GM12878 (cell line): ENCODE measurements at regions not wholly inside any gene's neighbourhood (a gene's known extent, or its start where the extent isn't known, plus 50 kb on each side); places are given as distances from the start of the nearest gene placed in this dataset.

Experiments used
- ATAC-seq: fragments of 200-7000 bp; cut with Tn5 transposase; 3 replicates; pipeline ENCODE4 v1.9.1; 2020; ENCODE audit warnings: mild to moderate bottlenecking, moderate library complexity
- BruUV-seq: library from RNA; stranded (reverse); fragments of 400-500 nt; replicated peaks from 2 replicates; lab custom pipeline; 2021; lab: Mats Ljungman, UMichigan
- CTCF ChIA-PET: fragments of 300-600 bp; sonication (Branson Sonifier 250); formaldehyde crosslinking; extraction: SDS; loops from one replicate; lab custom pipeline; 2021; ENCODE audit warnings: inconsistent platforms; lab: Yijun Ruan, JAX
- POLR2A ChIA-PET: fragments of 350-600 bp; formaldehyde crosslinking; extraction: SDS; loops from one replicate; lab custom pipeline; 2021; ENCODE audit warnings: inconsistent platforms; lab: Charles Lee
- RAD21 ChIA-PET: fragments of 300-600 bp; sonication (Branson Sonifier 250); formaldehyde crosslinking; loops from one replicate; lab custom pipeline; 2023; ENCODE audit warnings: antibody characterized with exemption; ENCODE audit not compliant: unreplicated experiment; lab: Charles Lee
- SMC1A ChIA-PET: fragments of 300-600 bp; sonication (Branson Sonifier 250); formaldehyde crosslinking; loops from one replicate; lab custom pipeline; 2023; ENCODE audit not compliant: unreplicated experiment, uncharacterized antibody; lab: Charles Lee
- DNase-seq: peaks from one replicate; pipeline ENCODE4 v3.0.0-alpha.2; 2011; ENCODE audit warnings: low read depth, low spot score
- FAIRE-seq: peaks from 3 replicates; lab custom pipeline; 2011; peaks lifted over from hg19 to GRCh38; lab: Jason Lieb, UNC
- H2AFZ ChIP-seq: 2 replicates; pipeline ENCODE4 v1.6.0; 2011; ENCODE audit warnings: low read depth, low read length, control low read depth; ENCODE audit not compliant: control insufficient read depth
- H3K27ac ChIP-seq: 2 replicates; pipeline ENCODE4 v1.5.1; 2011; ENCODE audit warnings: control low read depth; ENCODE audit not compliant: control insufficient read depth, insufficient read depth
- H3K27me3 ChIP-seq, 2 experiments: replicated peaks in 1 of 2; 2 replicates each; pipeline versions ENCODE4 v1.6.0 to v1.6.1; 2011; ENCODE audit warnings: low read length in 1 of 2; ENCODE audit not compliant: control insufficient read depth in 2 of 2, insufficient read depth in 2 of 2
- H3K36me3 ChIP-seq, 2 experiments: 2 replicates each; pipeline ENCODE4 v1.5.1; 2011; ENCODE audit warnings: low read length in 1 of 2; ENCODE audit not compliant: control insufficient read depth in 2 of 2, insufficient read depth in 2 of 2
- H3K4me1 ChIP-seq: 2 replicates; pipeline ENCODE4 v1.6.1; 2011; ENCODE audit warnings: mild to moderate bottlenecking, low read length, moderate library complexity, mixed read lengths; ENCODE audit not compliant: control insufficient read depth, insufficient read depth
- H3K4me2 ChIP-seq: 2 replicates; pipeline ENCODE4 v1.6.0; 2011; ENCODE audit warnings: control low read depth; ENCODE audit not compliant: control insufficient read depth, insufficient read depth
- H3K4me3 ChIP-seq: fragments of 200-600 bp; sonication (generic); 2 replicates; pipeline ENCODE4 v1.5.1; 2016
- H3K79me2 ChIP-seq: 2 replicates; pipeline ENCODE4 v1.6.0; 2011; ENCODE audit warnings: low read length; ENCODE audit not compliant: control insufficient read depth, insufficient read depth
- H3K9ac ChIP-seq: 2 replicates; pipeline ENCODE4 v1.8.0; 2011; ENCODE audit warnings: low read length, control low read depth, mixed read lengths; ENCODE audit not compliant: control insufficient read depth, insufficient read depth
- H3K9me3 ChIP-seq: replicated peaks from 3 replicates; pipeline ENCODE4 v1.5.1; 2011; ENCODE audit warnings: mild to moderate bottlenecking, low read length; ENCODE audit not compliant: control insufficient read depth, insufficient read depth
- H4K20me1 ChIP-seq: 2 replicates; pipeline ENCODE4 v1.6.0; 2011; ENCODE audit not compliant: control insufficient read depth, insufficient read depth
- CTCF ChIP-seq, 3 experiments: IDR thresholded peaks in 2 of 3; conservative IDR thresholded peaks in 1 of 3; 2 replicates each; pipeline ENCODE4 v1.5.1; 2011; ENCODE audit warnings: low read depth in 3 of 3, low read length in 3 of 3, mild to moderate bottlenecking in 3 of 3, control low read depth in 2 of 3, moderate library complexity in 2 of 3, inconsistent platforms in 1 of 3, mixed read lengths in 1 of 3; ENCODE audit not compliant: control insufficient read depth in 2 of 3, insufficient read depth in 1 of 3; ENCODE audit errors: extremely low read depth in 1 of 3
- E4F1 ChIP-seq: fragments of 450-650 bp; IDR thresholded peaks from 2 replicates; pipeline ENCODE4 v1.6.1; 2018; ENCODE audit warnings: borderline replicate concordance, mild to moderate bottlenecking; ENCODE audit not compliant: partially characterized antibody
- GATAD2B ChIP-seq: fragments of 450-650 bp; conservative IDR thresholded peaks from 2 replicates; pipeline ENCODE4 v1.6.1; 2017; ENCODE audit warnings: low read depth, mild to moderate bottlenecking, moderate library complexity
- JUNB ChIP-seq: IDR thresholded peaks from 2 replicates; pipeline ENCODE4 v1.6.1; 2016; ENCODE audit warnings: antibody characterized with exemption, mild to moderate bottlenecking
- MAX ChIP-seq: IDR thresholded peaks from 2 replicates; pipeline ENCODE4 v1.6.1; 2012; ENCODE audit warnings: low read depth, low read length, improper control_type of control experiment
- NBN ChIP-seq: fragments of 450-650 bp; IDR thresholded peaks from 2 replicates; pipeline ENCODE4 v1.6.1; 2016
- NFYA ChIP-seq: IDR thresholded peaks from 2 replicates; pipeline ENCODE4 v1.6.1; 2011; ENCODE audit warnings: low read depth, mild to moderate bottlenecking, low read length, improper control_type of control experiment, borderline replicate concordance
- NFYB ChIP-seq: IDR thresholded peaks from 2 replicates; pipeline ENCODE4 v1.6.1; 2011; ENCODE audit warnings: low read depth, mild to moderate bottlenecking, low read length, improper control_type of control experiment, moderate library complexity; ENCODE audit not compliant: insufficient read depth
- PAX8 ChIP-seq: fragments of 450-650 bp; IDR thresholded peaks from 2 replicates; pipeline ENCODE4 v1.6.1; 2017; ENCODE audit warnings: mild to moderate bottlenecking, moderate library complexity
- REST ChIP-seq: IDR thresholded peaks from 2 replicates; pipeline ENCODE4 v1.6.1; 2012; ENCODE audit warnings: mild to moderate bottlenecking, low read depth, low read length
- SIX5 ChIP-seq: IDR thresholded peaks from 2 replicates; pipeline ENCODE4 v1.6.1; 2011; ENCODE audit warnings: mild to moderate bottlenecking, low read depth, low read length, moderate library complexity; ENCODE audit not compliant: severe bottlenecking
- SMC3 ChIP-seq: IDR thresholded peaks from 2 replicates; pipeline ENCODE4 v1.6.1; 2011; ENCODE audit warnings: low read length, improper control_type of control experiment, borderline replicate concordance
- SP1 ChIP-seq: IDR thresholded peaks from one replicate; pipeline ENCODE4 v1.6.1; 2011; ENCODE audit warnings: low read depth, low read length
- SREBF2 ChIP-seq: IDR thresholded peaks from 2 replicates; pipeline ENCODE4 v1.6.1; 2012; ENCODE audit warnings: mild to moderate bottlenecking, low read length
- TCF7 ChIP-seq: IDR thresholded peaks from 2 replicates; pipeline ENCODE4 v1.6.1; 2014; ENCODE audit warnings: antibody characterized with exemption, borderline replicate concordance
- WGBS: methylation state at CpG from one replicate; pipeline ENCODE4 v1.1.6; 2016; ENCODE audit warnings: low lambda C conversion rate; ENCODE audit not compliant: insufficient replicate concordance, insufficient coverage; ENCODE audit errors: missing lambda C conversion rate; 5-methylcytosine and 5-hydroxymethylcytosine counted together
- in situ Hi-C: fragments of 300-500 bp; cut with MboI; formaldehyde crosslinking; loops from 9 replicates; pipeline ENCODE4 v1.14.3; 2018; ENCODE audit warnings: mixed read lengths
- intact Hi-C: fragments of 100-400 bp; cut with micrococcal nuclease; formaldehyde crosslinking; loops from one replicate; pipeline ENCODE4 v1.14.2; 2022; ENCODE audit not compliant: unreplicated experiment

- no peak overlapping the region for H3K9ac ChIP-seq
- DNase-seq, result no peak
- ChIA-PET CTCF (no interaction called here), POLR2A (no interaction called here), RAD21 (no interaction called here), SMC1A (no interaction called here)
- WGBS, result 65% methylated on average over 1 of the region's 1 CpG
- no peak for ATAC-seq
- H3K9me3 ChIP-seq, result no peaks in the 10 kb centered on the region
- H3K27ac ChIP-seq, result no peak overlapping the region
- intact Hi-C loops (no loop called here), in situ Hi-C loops (no loop called here)
- no TSS peak for BruUV-seq
- H4K20me1 ChIP-seq, result no peaks in the 10 kb centered on the region
- H3K4me2 ChIP-seq, result no peak overlapping the region
- H3K4me3 ChIP-seq, result no peak overlapping the region
- FAIRE-seq, result no peak
- no peaks in the 10 kb centered on the region for H3K36me3 ChIP-seq
- no peaks in the 10 kb centered on the region for H3K4me1 ChIP-seq
- H2AFZ ChIP-seq, result no peak overlapping the region
- no peaks in the 10 kb centered on the region for H3K79me2 ChIP-seq
- H3K27me3 ChIP-seq, result no peaks in the 10 kb centered on the region
- TF ChIP-seq SP1, result no peak
- no peak for TF ChIP-seq SIX5
- TF ChIP-seq NFYA, result no peak
- TF ChIP-seq SMC3, result no peak
- no peak for TF ChIP-seq PAX8
- no peak for TF ChIP-seq E4F1
- no peak for TF ChIP-seq JUNB
- no peak for TF ChIP-seq NBN
- no peak for TF ChIP-seq TCF7
- TF ChIP-seq REST, result no peak
- TF ChIP-seq SREBF2, result no peak
- TF ChIP-seq NFYB, result no peak
- no peak for TF ChIP-seq MAX
- no peak for TF ChIP-seq CTCF (IDR thresholded peaks at IDR 0.05 in 2 of 3, conservative IDR thresholded peaks at IDR 0.05 in 1 of 3; ENCODE audit: control insufficient read depth in 2 of 3, extremely low read depth in 1 of 3, insufficient read depth in 1 of 3, low read depth in 3 of 3, low read length in 3 of 3)
- TF ChIP-seq GATAD2B, result no peak
Observed at GRCh38 chr7:52961084-52961483, 74.3 kb upstream of the POM121L12 start.
